HG03575 (cell line): ENCODE measurements at regions not wholly inside any gene's neighbourhood (a gene's known extent, or its start where the extent isn't known, plus 50 kb on each side); places are given as distances from the start of the nearest gene placed in this dataset.
"Not testable (repeated sequence)": the region's sequence is repeated elsewhere in the genome, so short reads cannot be mapped to it uniquely, and the experiment has no call there.

ENCODE experiments used
- ATAC-seq: cut with Tn5 transposase; IDR thresholded peaks from one replicate; pipeline ENCODE4 v1.9.1; 2021; ENCODE audit not compliant: unreplicated experiment, insufficient number of reproducible peaks, low FRiP score; ENCODE audit errors: extremely low read depth

GRCh38 chr4:171433674-171434073 lies 379.5 kb upstream of the GALNTL6 start:
- no peak for ATAC-seq

- ATAC-seq = no peak
Measured at GRCh38 chr4:171432536-171432935, 380.7 kb upstream of the GALNTL6 start.

GRCh38 chr4:171430495-171430894 lies 382.7 kb upstream of the GALNTL6 start:
- ATAC-seq = no peak

GRCh38 chr4:171397175-171397574 lies 416.0 kb upstream of the GALNTL6 start:
- no peak for ATAC-seq

- ATAC-seq = no peak
Measured at GRCh38 chr4:171390626-171391025, 422.6 kb upstream of the GALNTL6 start.

- ATAC-seq = no peak
Measured at GRCh38 chr4:171378323-171378722, 434.9 kb upstream of the GALNTL6 start.

GRCh38 chr4:171376724-171377123 lies 436.5 kb upstream of the GALNTL6 start:
- no peak for ATAC-seq

- ATAC-seq = no peak
Measured at GRCh38 chr4:171353535-171353934, 459.7 kb upstream of the GALNTL6 start.

- ATAC-seq = no peak
Measured at GRCh38 chr4:171348090-171348489, 465.1 kb upstream of the GALNTL6 start.

- no peak for ATAC-seq
Measured at GRCh38 chr4:171342646-171343045, 470.6 kb upstream of the GALNTL6 start.

GRCh38 chr4:171340258-171340657 lies 472.9 kb upstream of the GALNTL6 start:
- no peak for ATAC-seq

- no peak for ATAC-seq
Measured at GRCh38 chr4:171334549-171334948, 478.7 kb upstream of the GALNTL6 start.

GRCh38 chr4:171308661-171309060 lies 504.5 kb upstream of the GALNTL6 start:
- no peak for ATAC-seq

- ATAC-seq = not testable (repeated sequence)
Measured at GRCh38 chr4:171298048-171298718, 515.0 kb upstream of the GALNTL6 start.

- no peak for ATAC-seq
Measured at GRCh38 chr4:171288816-171289432, 524.3 kb upstream of the GALNTL6 start.

GRCh38 chr4:171281359-171281758 lies 531.8 kb upstream of the GALNTL6 start:
- ATAC-seq = no peak

GRCh38 chr4:171279131-171279530 lies 534.1 kb upstream of the GALNTL6 start:
- no peak for ATAC-seq

- ATAC-seq = no peak
Measured at GRCh38 chr4:171266671-171267070, 546.5 kb upstream of the GALNTL6 start.

- no peak for ATAC-seq
Measured at GRCh38 chr4:171265190-171265818, 547.9 kb upstream of the GALNTL6 start.

GRCh38 chr4:171256223-171256622 lies 557.0 kb upstream of the GALNTL6 start:
- ATAC-seq = no peak
